Caco-2 (cell line): ENCODE measurements at regions not wholly inside any gene's neighbourhood (a gene's known extent, or its start where the extent isn't known, plus 50 kb on each side); places are given as distances from the start of the nearest gene placed in this dataset.

Source experiments
- BruUV-seq: library from RNA; stranded (reverse); fragments of 400-500 nt; replicated peaks from 2 replicates; lab custom pipeline; 2021; lab: Mats Ljungman, UMichigan
- CTCF ChIA-PET: fragments of 300-600 bp; sonication (Branson Sonifier 250); formaldehyde crosslinking; loops from one replicate; lab custom pipeline; 2022; ENCODE audit warnings: antibody characterized with exemption; lab: Charles Lee
- POLR2A ChIA-PET: fragments of 300-600 bp; sonication (Branson Sonifier 250); formaldehyde crosslinking; loops from one replicate; lab custom pipeline; 2022; ENCODE audit warnings: antibody characterized with exemption; lab: Charles Lee
- DNase-seq, 2 experiments: peaks; one replicate each; pipeline versions ENCODE4 v3.0.0 to v3.0.0-alpha.2; 2020 to 2022
- H3K27me3 ChIP-seq: replicated peaks from 2 replicates; pipeline ENCODE4 v1.6.0; 2011; ENCODE audit warnings: low read length; ENCODE audit not compliant: control insufficient read depth, insufficient read depth
- H3K36me3 ChIP-seq: 2 replicates; pipeline ENCODE4 v1.5.1; 2011; ENCODE audit warnings: low read length; ENCODE audit not compliant: control insufficient read depth, insufficient read depth
- H3K4me1 ChIP-seq: fragments of 250-450 bp; sonication (Bioruptor Pico); 2 replicates; pipeline ENCODE4 v1.5.1; 2020; ENCODE audit warnings: mild to moderate bottlenecking
- H3K4me3 ChIP-seq: 2 replicates; pipeline ENCODE4 v1.5.1; 2011; ENCODE audit warnings: low read depth, mild to moderate bottlenecking, control low read depth, low read length
- H3K9me3 ChIP-seq: fragments of 250-450 bp; sonication (Bioruptor Pico); 2 replicates; pipeline ENCODE4 v1.5.1; 2020; ENCODE audit warnings: mild to moderate bottlenecking, moderate library complexity
- H3K27ac Mint-ChIP-seq: one replicate; pipeline ENCODE4 v1.8.0; 2022; ENCODE audit warnings: mixed read lengths; ENCODE audit not compliant: unreplicated experiment
- H3K27me3 Mint-ChIP-seq: one replicate; pipeline ENCODE4 v1.8.0; 2022; ENCODE audit warnings: mixed read lengths; ENCODE audit not compliant: insufficient read depth, unreplicated experiment
- H3K36me3 Mint-ChIP-seq: one replicate; pipeline ENCODE4 v1.8.0; 2022; ENCODE audit warnings: mild to moderate bottlenecking, mixed read lengths; ENCODE audit not compliant: insufficient read depth, unreplicated experiment
- H3K4me1 Mint-ChIP-seq: one replicate; pipeline ENCODE4 v1.8.0; 2022; ENCODE audit warnings: low read depth, mixed read lengths; ENCODE audit not compliant: unreplicated experiment
- H3K4me3 Mint-ChIP-seq: one replicate; pipeline ENCODE4 v1.8.0; 2022; ENCODE audit warnings: mild to moderate bottlenecking, moderate library complexity, mixed read lengths; ENCODE audit not compliant: unreplicated experiment
- H3K9me3 Mint-ChIP-seq: one replicate; pipeline ENCODE4 v1.8.0; 2022; ENCODE audit warnings: mixed read lengths; ENCODE audit not compliant: unreplicated experiment
- CTCF ChIP-seq, 2 experiments: fragments of 200-600 bp in 1 of 2; IDR thresholded peaks; 1 replicate in 1 of 2; 2 replicates in 1 of 2; pipeline versions ENCODE4 v1.5.1 to v1.8.0; 2011 to 2022; ENCODE audit warnings: antibody characterized with exemption in 1 of 2, control low read depth in 1 of 2, inconsistent platforms in 1 of 2, low read depth in 1 of 2, low read length in 1 of 2, mild to moderate bottlenecking in 1 of 2, moderate library complexity in 1 of 2; ENCODE audit not compliant: insufficient read depth in 1 of 2, severe bottlenecking in 1 of 2, unreplicated experiment in 1 of 2
- intact Hi-C: fragments of 100-400 bp; cut with micrococcal nuclease; formaldehyde crosslinking; loops from one replicate; pipeline ENCODE4 v1.10.0; 2022; ENCODE audit not compliant: unreplicated experiment

GRCh38 chr4:72631296-72631695 is 62.3 kb upstream of the ADAMTS3 start:
- Histone ChIP-seq H3K4me3 (no peak overlapping the region), H3K36me3 (no peaks in the 10 kb centered on the region), H3K9me3 (no peaks in the 10 kb centered on the region), H3K27me3 (no peaks in the 10 kb centered on the region), H3K4me1 (no peaks in the 10 kb centered on the region)
- Mint-ChIP-seq H3K36me3 (no peaks in the 10 kb centered on the region), H3K4me1 (no peaks in the 10 kb centered on the region), H3K4me3 (no peak overlapping the region), H3K27ac (no peak overlapping the region), H3K9me3 (peaks cover 8% of the 10 kb centered on the region), H3K27me3 (peaks cover 5% of the 10 kb centered on the region)
- no peak for TF ChIP-seq CTCF (IDR thresholded peaks at IDR 0.05; ENCODE audit: insufficient read depth in 1 of 2, low read depth in 1 of 2, low read length in 1 of 2, severe bottlenecking in 1 of 2, unreplicated experiment in 1 of 2)
- no peak for DNase-seq
- no TSS peak for BruUV-seq
- CTCF ChIA-PET = no interaction called here
- POLR2A ChIA-PET = no interaction called here
- intact Hi-C loops = no loop called here

DNA sequence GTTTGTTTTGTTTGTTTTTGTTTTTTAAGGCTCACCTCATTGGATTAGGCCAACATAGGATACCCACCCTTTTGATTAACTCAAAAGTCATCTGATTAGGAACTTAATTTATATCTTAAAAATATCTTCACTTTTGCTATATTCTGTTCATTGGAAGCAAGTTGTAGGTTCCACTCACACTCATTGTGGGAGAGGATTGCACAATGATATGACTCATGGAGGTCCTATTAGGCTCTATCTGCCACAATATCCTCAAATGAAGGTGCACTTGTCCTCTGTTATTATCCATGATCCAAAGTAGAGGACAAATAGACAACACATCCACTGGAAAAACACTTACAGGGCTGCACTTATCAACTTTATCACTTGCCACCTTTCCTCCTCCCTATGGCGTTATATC is 60.5 kb upstream of the ADAMTS3 start:
- Histone ChIP-seq H3K4me3 (no peak overlapping the region), H3K36me3 (no peaks in the 10 kb centered on the region), H3K27me3 (no peaks in the 10 kb centered on the region), H3K9me3 (no peaks in the 10 kb centered on the region), H3K4me1 (no peaks in the 10 kb centered on the region)
- no peaks in the 10 kb centered on the region for H3K4me1 Mint-ChIP-seq
- H3K4me3 Mint-ChIP-seq = no peak overlapping the region
- H3K36me3 Mint-ChIP-seq = no peaks in the 10 kb centered on the region
- H3K27ac Mint-ChIP-seq = no peak overlapping the region
- CTCF ChIA-PET = no interaction called here
- H3K27me3 Mint-ChIP-seq = peaks cover 5% of the 10 kb centered on the region
- no peak for DNase-seq
- intact Hi-C loops = no loop called here
- H3K9me3 Mint-ChIP-seq = no peaks in the 10 kb centered on the region
- POLR2A ChIA-PET = no interaction called here
- BruUV-seq = no TSS peak
- no peak for TF ChIP-seq CTCF (IDR thresholded peaks at IDR 0.05; ENCODE audit: insufficient read depth in 1 of 2, low read depth in 1 of 2, low read length in 1 of 2, severe bottlenecking in 1 of 2, unreplicated experiment in 1 of 2)

DNA sequence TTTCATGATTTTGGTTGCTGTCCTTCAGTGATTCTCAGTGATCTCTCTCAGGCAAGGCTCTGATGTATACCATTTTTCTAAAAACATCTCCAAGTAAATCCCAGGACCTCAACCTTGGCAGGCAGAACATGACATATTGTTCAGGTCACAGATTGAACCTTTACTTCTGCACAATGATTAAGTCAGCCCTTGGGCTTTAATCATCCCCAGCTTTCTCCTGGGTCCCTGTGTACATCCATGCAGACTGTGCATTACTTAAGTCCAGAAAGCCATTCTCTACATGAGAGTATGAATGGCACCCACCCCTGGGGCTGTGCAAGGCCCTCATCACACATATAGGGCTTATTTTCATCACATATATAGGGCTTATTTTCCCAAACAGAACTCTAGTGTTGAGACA is 58.7 kb upstream of the ADAMTS3 start:
- BruUV-seq = no TSS peak
- H3K9me3 Mint-ChIP-seq = no peaks in the 10 kb centered on the region
- intact Hi-C loops = no loop called here
- no peaks in the 10 kb centered on the region for H3K36me3 Mint-ChIP-seq
- Histone ChIP-seq H3K36me3 (no peaks in the 10 kb centered on the region), H3K27me3 (no peaks in the 10 kb centered on the region), H3K4me3 (no peak overlapping the region), H3K9me3 (no peaks in the 10 kb centered on the region), H3K4me1 (no peaks in the 10 kb centered on the region)
- H3K27ac Mint-ChIP-seq = no peak overlapping the region
- no peaks in the 10 kb centered on the region for H3K4me1 Mint-ChIP-seq
- CTCF ChIA-PET = no interaction called here
- no peak for DNase-seq
- POLR2A ChIA-PET = no interaction called here
- no peak overlapping the region for H3K4me3 Mint-ChIP-seq
- H3K27me3 Mint-ChIP-seq = peaks cover 5% of the 10 kb centered on the region
- no peak for TF ChIP-seq CTCF (IDR thresholded peaks at IDR 0.05; ENCODE audit: insufficient read depth in 1 of 2, low read depth in 1 of 2, low read length in 1 of 2, severe bottlenecking in 1 of 2, unreplicated experiment in 1 of 2)
